ENCODE measurements at regions not wholly inside any gene's neighbourhood (a gene's known extent, or its start where the extent isn't known, plus 50 kb on each side); places are given as distances from the start of the nearest gene placed in this dataset.

DNA sequence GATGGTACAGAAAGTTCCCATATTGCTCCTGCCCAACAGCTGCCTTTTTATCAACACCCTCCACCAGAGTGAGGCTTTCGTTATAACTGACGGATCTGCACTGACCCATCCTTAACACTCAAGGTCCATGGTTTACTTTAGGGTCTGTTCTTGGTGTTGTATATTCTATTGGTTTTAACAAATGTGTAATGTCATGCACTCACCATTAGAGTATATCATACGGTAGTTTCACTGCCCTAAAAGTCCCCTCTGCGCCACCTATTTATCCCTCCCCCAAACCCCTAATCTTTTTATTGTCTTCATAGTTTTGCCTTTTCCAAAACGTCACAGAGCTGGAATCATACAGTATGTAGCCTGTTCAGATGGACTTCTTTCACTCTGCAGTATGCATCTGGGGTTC lies 102.8 kb upstream of the TNS3 start:
- Mint-ChIP-seq H3K27ac (no peak overlapping the region), H3K4me1 (peaks cover 2% of the 10 kb centered on the region), H3K36me3 (no peaks in the 10 kb centered on the region), H3K4me3 (no peak overlapping the region), H3K27me3 (peaks cover 2% of the 10 kb centered on the region), H3K9me3 (no peaks in the 10 kb centered on the region)
- DNase-seq, result no peak
- POLR2A ChIA-PET, result no interaction called here
- no peak for ATAC-seq (ENCODE audit: low read depth)

DNA sequence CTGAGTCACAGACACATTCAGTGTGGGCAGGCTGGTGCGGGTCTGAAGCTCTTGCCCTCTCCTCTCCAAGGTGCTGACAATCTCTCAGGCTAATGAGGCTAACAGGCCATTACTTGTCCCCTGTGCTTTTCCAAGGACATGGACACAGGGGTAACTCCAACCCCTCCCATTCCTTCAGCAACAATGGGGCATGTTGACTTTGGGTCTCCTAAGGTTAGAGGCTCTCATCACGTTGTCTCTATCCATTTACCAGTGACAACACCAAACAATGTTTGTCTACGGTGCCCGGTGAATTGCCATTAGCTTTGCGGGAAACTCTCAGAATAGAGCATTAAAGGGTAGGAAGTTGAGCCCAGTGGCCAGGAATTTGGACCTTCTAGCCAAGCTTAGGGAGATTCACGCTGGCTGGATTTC lies 101.6 kb upstream of the TNS3 start:
- DNase-seq (no peak), ATAC-seq (ENCODE audit: low read depth) (no peak)
- Mint-ChIP-seq H3K27ac (no peak overlapping the region), H3K36me3 (no peaks in the 10 kb centered on the region), H3K27me3 (no peaks in the 10 kb centered on the region), H3K9me3 (no peaks in the 10 kb centered on the region), H3K4me1 (no peaks in the 10 kb centered on the region), H3K4me3 (no peak overlapping the region)
- POLR2A ChIA-PET, result no interaction called here

- no peaks in the 10 kb centered on the region for H3K27me3 Mint-ChIP-seq
- DNase-seq, result no peak
- no peak for ATAC-seq (ENCODE audit: low read depth)
- no peak overlapping the region for H3K4me3 Mint-ChIP-seq
- H3K36me3 Mint-ChIP-seq, result no peaks in the 10 kb centered on the region
- no peaks in the 10 kb centered on the region for H3K9me3 Mint-ChIP-seq
- no peak overlapping the region for H3K27ac Mint-ChIP-seq
- H3K4me1 Mint-ChIP-seq, result no peaks in the 10 kb centered on the region
- POLR2A ChIA-PET, result no interaction called here
Measured at GRCh38 chr7:47682874-47683273, 101.0 kb upstream of the TNS3 start.

- no peak for DNase-seq
- POLR2A ChIA-PET, result no interaction called here
- Mint-ChIP-seq H3K4me3 (no peak overlapping the region), H3K9me3 (no peaks in the 10 kb centered on the region), H3K27ac (no peak overlapping the region), H3K36me3 (no peaks in the 10 kb centered on the region), H3K27me3 (no peaks in the 10 kb centered on the region), H3K4me1 (no peaks in the 10 kb centered on the region)
- no peak for ATAC-seq (ENCODE audit: low read depth)
Measured at GRCh38 chr7:47681249-47681810, 99.4 kb upstream of the TNS3 start.

DNA sequence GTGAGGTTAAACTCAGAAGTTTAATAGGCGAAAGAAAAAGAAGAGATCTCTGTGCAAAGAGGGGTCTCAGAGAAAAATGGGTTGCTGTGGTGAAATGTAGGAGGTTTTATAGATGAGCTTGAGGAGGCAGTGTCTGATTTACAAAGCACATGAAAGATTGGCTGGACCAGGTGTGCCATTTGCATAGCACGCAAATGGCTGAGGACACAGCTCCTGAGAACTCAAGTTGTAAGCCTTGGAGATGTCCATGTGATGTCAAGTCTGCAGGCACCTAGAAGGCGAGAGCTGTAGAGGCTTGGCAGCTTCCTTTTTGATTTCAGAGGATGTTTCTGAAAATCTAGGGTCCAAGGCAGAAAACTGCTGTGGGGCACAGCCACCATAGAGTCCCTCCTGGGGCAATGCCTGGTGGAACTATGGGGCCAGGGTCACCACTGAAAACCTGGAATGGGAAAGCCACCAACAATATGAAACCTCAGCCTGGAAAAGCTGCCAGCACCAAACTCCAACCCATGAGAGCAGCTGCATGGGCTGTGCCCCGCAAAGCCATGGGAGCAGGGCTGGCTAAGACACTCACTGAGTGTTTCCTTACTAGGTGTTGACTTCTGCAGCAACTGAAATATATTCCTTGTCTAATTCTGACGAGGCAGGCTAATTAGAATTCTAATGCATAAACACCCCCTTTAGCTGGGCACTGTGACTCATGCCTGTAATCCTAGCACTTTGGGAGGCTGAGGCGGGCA lies 96.9 kb upstream of the TNS3 start:
- Mint-ChIP-seq H3K27me3 (no peaks in the 10 kb centered on the region), H3K27ac (no peak overlapping the region), H3K9me3 (no peaks in the 10 kb centered on the region), H3K4me1 (no peaks in the 10 kb centered on the region), H3K36me3 (no peaks in the 10 kb centered on the region), H3K4me3 (no peak overlapping the region)
- POLR2A ChIA-PET, result no interaction called here
- ATAC-seq (ENCODE audit: low read depth) (no peak), DNase-seq (no peak)

GRCh38 chr7:47677664-47678063 lies 95.8 kb upstream of the TNS3 start:
- Mint-ChIP-seq H3K27me3 (no peaks in the 10 kb centered on the region), H3K4me3 (no peak overlapping the region), H3K36me3 (no peaks in the 10 kb centered on the region), H3K9me3 (no peaks in the 10 kb centered on the region), H3K4me1 (no peaks in the 10 kb centered on the region), H3K27ac (no peak overlapping the region)
- POLR2A ChIA-PET, result no interaction called here
- DNase-seq (no peak), ATAC-seq (ENCODE audit: low read depth) (no peak)

- ATAC-seq (ENCODE audit: low read depth), result no peak
- no peaks in the 10 kb centered on the region for H3K27me3 Mint-ChIP-seq
- H3K36me3 Mint-ChIP-seq, result no peaks in the 10 kb centered on the region
- H3K4me1 Mint-ChIP-seq, result no peaks in the 10 kb centered on the region
- H3K9me3 Mint-ChIP-seq, result no peaks in the 10 kb centered on the region
- no peak overlapping the region for H3K27ac Mint-ChIP-seq
- POLR2A ChIA-PET, result no interaction called here
- no peak overlapping the region for H3K4me3 Mint-ChIP-seq
- no peak for DNase-seq
Measured at GRCh38 chr7:47677093-47677492, 95.2 kb upstream of the TNS3 start.

- DNase-seq (no peak), ATAC-seq (ENCODE audit: low read depth) (no peak)
- POLR2A ChIA-PET, result no interaction called here
- Mint-ChIP-seq H3K27ac (no peak overlapping the region), H3K4me3 (no peak overlapping the region), H3K4me1 (no peaks in the 10 kb centered on the region), H3K27me3 (no peaks in the 10 kb centered on the region), H3K9me3 (no peaks in the 10 kb centered on the region), H3K36me3 (no peaks in the 10 kb centered on the region)
Measured at GRCh38 chr7:47672977-47673381, 91.1 kb upstream of the TNS3 start.

GRCh38 chr7:47672271-47672791 lies 90.4 kb upstream of the TNS3 start:
- H3K9me3 Mint-ChIP-seq, result no peaks in the 10 kb centered on the region

DNA sequence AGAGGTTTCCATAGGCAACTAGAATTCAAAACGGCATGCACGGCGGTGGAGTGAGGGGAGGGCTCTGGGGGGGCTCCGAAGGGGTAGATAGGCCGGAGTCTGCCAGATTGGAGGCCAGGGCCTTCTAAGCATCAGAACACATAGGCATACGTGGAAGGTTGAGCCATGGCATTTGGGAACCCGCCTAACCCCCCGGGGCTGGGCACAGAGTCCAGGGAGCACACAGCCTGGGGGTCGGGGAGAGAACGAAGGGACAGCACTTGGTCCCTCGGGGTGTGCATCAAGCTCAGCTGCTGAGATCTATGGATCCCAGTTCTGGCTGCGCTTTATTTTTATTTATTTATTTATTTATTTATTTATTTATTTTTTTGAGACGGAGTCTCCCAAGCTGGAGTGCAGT lies 89.4 kb upstream of the TNS3 start:
- ATAC-seq (ENCODE audit: low read depth), result no peak
- no peak overlapping the region for H3K27ac Mint-ChIP-seq
- POLR2A ChIA-PET, result no interaction called here

More at GRCh38 chr7:47672271-47672791, 90.4 kb upstream of the TNS3 start:
- Mint-ChIP-seq H3K27me3 (no peaks in the 10 kb centered on the region), H3K4me1 (no peaks in the 10 kb centered on the region), H3K27ac (no peak overlapping the region), H3K4me3 (no peak overlapping the region), H3K36me3 (no peaks in the 10 kb centered on the region)
- ATAC-seq (ENCODE audit: low read depth) (no peak), DNase-seq (no peak)
- POLR2A ChIA-PET, result no interaction called here

DNA sequence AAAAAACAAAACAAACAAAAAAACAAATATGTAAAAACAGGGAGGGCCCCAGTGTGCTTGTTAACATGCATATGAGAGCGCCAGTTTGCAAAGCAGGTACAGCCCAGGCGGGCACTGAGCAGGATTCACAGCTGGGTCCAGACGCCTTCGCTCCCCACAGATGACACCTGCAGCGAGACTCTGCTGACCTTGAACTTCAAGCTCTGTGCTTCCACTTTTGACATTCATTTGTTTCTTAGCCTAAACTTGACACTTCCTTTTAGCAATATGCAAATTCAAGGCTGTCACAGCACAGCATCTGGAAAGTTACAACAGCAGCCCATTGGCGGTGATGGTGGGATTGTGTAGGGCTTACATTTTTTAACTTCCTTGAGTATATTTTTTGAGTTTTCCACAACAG lies 88.8 kb upstream of the TNS3 start:
- ATAC-seq (ENCODE audit: low read depth), result no peak
- no peaks in the 10 kb centered on the region for H3K36me3 Mint-ChIP-seq
- no peaks in the 10 kb centered on the region for H3K27me3 Mint-ChIP-seq
- no peaks in the 10 kb centered on the region for H3K9me3 Mint-ChIP-seq
- no peak for DNase-seq
- H3K4me1 Mint-ChIP-seq, result no peaks in the 10 kb centered on the region
- POLR2A ChIA-PET, result no interaction called here
- H3K27ac Mint-ChIP-seq, result no peak overlapping the region
- no peak overlapping the region for H3K4me3 Mint-ChIP-seq

More for the DNA sequence above, 89.4 kb upstream of the TNS3 start:
- Mint-ChIP-seq H3K36me3 (no peaks in the 10 kb centered on the region), H3K4me1 (no peaks in the 10 kb centered on the region), H3K9me3 (no peaks in the 10 kb centered on the region), H3K4me3 (no peak overlapping the region), H3K27me3 (no peaks in the 10 kb centered on the region)
- no peak for DNase-seq

GRCh38 chr7:47669901-47670384 lies 88.0 kb upstream of the TNS3 start:
- no peak overlapping the region for H3K27ac Mint-ChIP-seq
- H3K4me3 Mint-ChIP-seq, result no peak overlapping the region
- no peaks in the 10 kb centered on the region for H3K27me3 Mint-ChIP-seq
- H3K9me3 Mint-ChIP-seq, result no peaks in the 10 kb centered on the region
- DNase-seq (no peak), ATAC-seq (ENCODE audit: low read depth) (no peak)
- POLR2A ChIA-PET, result no interaction called here
- no peaks in the 10 kb centered on the region for H3K4me1 Mint-ChIP-seq
- no peaks in the 10 kb centered on the region for H3K36me3 Mint-ChIP-seq

- H3K4me3 Mint-ChIP-seq, result no peak overlapping the region
- H3K27me3 Mint-ChIP-seq, result no peaks in the 10 kb centered on the region
- DNase-seq (no peak), ATAC-seq (ENCODE audit: low read depth) (no peak)
- H3K4me1 Mint-ChIP-seq, result no peaks in the 10 kb centered on the region
- POLR2A ChIA-PET, result no interaction called here
- no peaks in the 10 kb centered on the region for H3K9me3 Mint-ChIP-seq
- no peaks in the 10 kb centered on the region for H3K36me3 Mint-ChIP-seq
- no peak overlapping the region for H3K27ac Mint-ChIP-seq
Measured at GRCh38 chr7:47669178-47669891, 87.4 kb upstream of the TNS3 start.

Data from activated naive CD8-positive, alpha-beta T cell treated with anti-CD3 and anti-CD28 coated beads, Interleukin-2, amount 10 ng/mL, durations not matched to agents 7 days and 5 days (primary cell).